Ishikawa (cell line): ENCODE measurements at regions not wholly inside any gene's neighbourhood (a gene's known extent, or its start where the extent isn't known, plus 50 kb on each side); places are given as distances from the start of the nearest gene placed in this dataset.

Source experiments
- CEBPB ChIP-seq: IDR thresholded peaks from 2 replicates; pipeline ENCODE4 v1.6.1; 2012
- CREB1 ChIP-seq: IDR thresholded peaks from 2 replicates; pipeline ENCODE4 v1.6.1; 2012; ENCODE audit warnings: low read depth
- EP300 ChIP-seq: IDR thresholded peaks from 2 replicates; pipeline ENCODE4 v1.6.1; 2012; ENCODE audit warnings: borderline replicate concordance
- FOXM1 ChIP-seq: IDR thresholded peaks from 2 replicates; pipeline ENCODE4 v1.6.1; 2012; ENCODE audit warnings: low read depth, borderline replicate concordance
- MAX ChIP-seq: IDR thresholded peaks from 2 replicates; pipeline ENCODE4 v1.6.1; 2012
- NFIC ChIP-seq: IDR thresholded peaks from 2 replicates; pipeline ENCODE4 v1.6.1; 2012
- RAD21 ChIP-seq: IDR thresholded peaks from 2 replicates; pipeline ENCODE4 v1.6.1; 2012; ENCODE audit warnings: low read depth
- REST ChIP-seq: IDR thresholded peaks from 2 replicates; pipeline ENCODE4 v1.6.1; 2012; ENCODE audit warnings: low read depth, mild to moderate bottlenecking
- TAF1 ChIP-seq: IDR thresholded peaks from 2 replicates; pipeline ENCODE4 v1.6.1; 2012; ENCODE audit warnings: low read depth, mild to moderate bottlenecking
- TCF12 ChIP-seq: IDR thresholded peaks from 2 replicates; pipeline ENCODE4 v1.6.1; 2012; ENCODE audit warnings: low read depth
- YY1 ChIP-seq: IDR thresholded peaks from 2 replicates; pipeline ENCODE4 v1.6.1; 2012; ENCODE audit warnings: low read depth
- ZBTB7A ChIP-seq: IDR thresholded peaks from 2 replicates; pipeline ENCODE4 v1.6.1; 2012; ENCODE audit warnings: low read depth

GRCh38 chr16:86880316-86881117 lies 302.2 kb downstream of the FOXL1 start:
- no peak for TF ChIP-seq RAD21
- no peak for TF ChIP-seq TCF12
- TF ChIP-seq REST: no peak
- TF ChIP-seq MAX: no peak
- no peak for TF ChIP-seq CEBPB
- no peak for TF ChIP-seq TAF1
- no peak for TF ChIP-seq NFIC
- no peak for TF ChIP-seq ZBTB7A
- no peak for TF ChIP-seq EP300
- TF ChIP-seq FOXM1: no peak
- TF ChIP-seq YY1: no peak
- no peak for TF ChIP-seq CREB1
